ENCODE measurements at regions not wholly inside any gene's neighbourhood (a gene's known extent, or its start where the extent isn't known, plus 50 kb on each side); places are given as distances from the start of the nearest gene placed in this dataset.
A peak's percentile ranks its signal among the peaks of the same experiment; 100 is the strongest.
"Not testable (repeated sequence)": the region's sequence is repeated elsewhere in the genome, so short reads cannot be mapped to it uniquely, and the experiment has no call there.

GRCh38 chr4:146104541-146104940 lies 71.0 kb upstream of the LSM6 start:
- peak overlapping the region in 1 of 5 donors; percentile 50 for H3K27ac ChIP-seq
- H3K36me3 ChIP-seq = no peaks in the 10 kb centered on the region
- WGBS, 5 donors = 71 to 89% (median 80%) methylated on average over 4 of the region's 4 CpGs
- no peak for DNase-seq
- no peaks in the 10 kb centered on the region for H3K9me3 ChIP-seq
- no peaks in the 10 kb centered on the region for H3K4me1 ChIP-seq
- intact Hi-C loops (cut with DNase I; ENCODE audit: low total_unique reads) = no loop called here
- no peak overlapping the region for H3K4me3 ChIP-seq
- no peaks in the 10 kb centered on the region for H3K27me3 ChIP-seq
- TF ChIP-seq CTCF (IDR thresholded peaks at IDR 0.05) = no peak
- TF ChIP-seq POLR2AphosphoS5 (IDR thresholded peaks at IDR 0.05) = no peak
- TF ChIP-seq POLR2A (IDR thresholded peaks at IDR 0.05) = no peak
- no peak for TF ChIP-seq EP300 (IDR thresholded peaks at IDR 0.05)

DNA sequence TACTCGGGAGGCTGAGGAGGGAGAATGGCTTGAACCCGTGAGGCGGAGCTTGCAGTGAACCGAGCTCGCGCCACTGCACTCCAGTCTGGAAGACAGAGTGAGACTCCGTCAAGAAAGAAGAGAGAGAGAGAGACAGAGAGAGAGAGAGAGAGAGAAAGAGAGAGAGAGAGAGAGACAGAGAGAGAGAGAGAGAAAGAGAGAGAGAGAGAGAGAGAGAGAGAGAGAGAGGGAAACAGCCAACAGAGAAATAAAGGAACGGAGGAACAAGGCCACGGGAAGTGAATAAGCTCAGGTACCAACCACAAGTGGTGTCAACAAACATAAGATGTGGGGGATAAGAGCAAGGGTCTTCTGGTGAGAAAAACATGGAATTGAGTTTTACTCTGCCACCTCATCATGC lies 71.5 kb upstream of the LSM6 start:
- H3K4me1 ChIP-seq; H3K27ac ChIP-seq; intact Hi-C loops (cut with DNase I; ENCODE audit: low total_unique reads); H3K36me3 ChIP-seq; H3K4me3 ChIP-seq; H3K9me3 ChIP-seq; DNase-seq; H3K27me3 ChIP-seq: not testable (repeated sequence)
- 91 to 97% (median 94%) methylated on average over 9 of the region's 9 CpGs for WGBS, 5 donors

DNA sequence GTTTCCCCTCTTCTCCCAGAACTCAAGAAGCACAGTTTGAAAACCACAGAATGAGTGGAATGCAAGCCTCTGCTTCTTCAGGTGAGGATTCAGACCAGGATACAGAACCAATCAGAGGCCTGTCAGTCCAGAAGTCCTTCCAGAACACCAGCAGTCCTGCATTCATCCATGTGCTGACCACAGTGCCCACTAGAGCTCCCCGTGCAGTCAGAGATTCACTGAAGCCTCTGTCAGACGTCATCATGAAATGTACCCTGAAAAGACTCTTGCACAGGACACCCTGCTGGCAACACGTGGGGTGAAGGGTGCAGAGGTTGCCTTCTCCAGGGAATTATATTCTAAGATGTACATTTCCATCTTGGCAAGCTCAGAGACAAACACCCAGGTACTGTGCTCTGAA lies 75.9 kb upstream of the LSM6 start:
- Histone ChIP-seq H3K9me3 (no peaks in the 10 kb centered on the region), H3K4me3 (no peak overlapping the region), H3K27me3 (no peaks in the 10 kb centered on the region), H3K4me1 (no peaks in the 10 kb centered on the region), H3K27ac (no peak overlapping the region), H3K36me3 (no peaks in the 10 kb centered on the region)
- intact Hi-C loops (cut with DNase I; ENCODE audit: low total_unique reads) = no loop called here
- TF ChIP-seq POLR2A (IDR thresholded peaks at IDR 0.05) = no peak
- no peak for TF ChIP-seq EP300 (IDR thresholded peaks at IDR 0.05)
- TF ChIP-seq CTCF (IDR thresholded peaks at IDR 0.05) = no peak
- TF ChIP-seq POLR2AphosphoS5 (IDR thresholded peaks at IDR 0.05) = no peak
- WGBS, 5 donors = 49 to 71% (median 62%) methylated on average over 3 of the region's 3 CpGs
- DNase-seq = no peak

GRCh38 chr4:146098978-146099377 lies 76.5 kb upstream of the LSM6 start:
- intact Hi-C loops (cut with DNase I; ENCODE audit: low total_unique reads) = no loop called here
- H3K27ac ChIP-seq = no peak overlapping the region
- WGBS, 5 donors = 73 to 87% (median 83%) methylated on average over 2 of the region's 2 CpGs
- H3K4me3 ChIP-seq = no peak overlapping the region
- DNase-seq = no peak
- TF ChIP-seq EP300 (IDR thresholded peaks at IDR 0.05) (no peak), POLR2AphosphoS5 (IDR thresholded peaks at IDR 0.05) (no peak), CTCF (IDR thresholded peaks at IDR 0.05) (no peak)
- no peaks in the 10 kb centered on the region for H3K4me1 ChIP-seq
- no peaks in the 10 kb centered on the region for H3K9me3 ChIP-seq
- no peaks in the 10 kb centered on the region for H3K27me3 ChIP-seq
- no peaks in the 10 kb centered on the region for H3K36me3 ChIP-seq

DNA sequence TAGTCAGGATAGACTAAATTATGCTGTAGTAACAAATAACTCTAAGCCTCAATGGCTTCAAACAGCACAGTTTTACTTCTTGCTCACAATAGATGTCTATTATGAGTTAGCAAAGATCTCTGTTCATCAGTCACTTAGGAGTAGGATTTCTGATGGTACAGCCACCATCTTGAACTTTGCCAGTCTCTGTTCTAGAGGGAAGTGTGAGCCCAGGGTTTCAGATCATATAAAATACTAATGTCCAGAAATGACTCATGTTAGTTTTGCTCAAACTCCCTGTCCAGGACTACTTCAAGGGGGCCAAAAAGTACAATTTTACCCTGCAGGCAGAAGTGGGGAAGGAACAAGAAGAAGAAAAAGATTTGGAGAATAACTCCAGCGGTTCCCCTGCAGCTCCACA lies 77.1 kb upstream of the LSM6 start:
- intact Hi-C loops (cut with DNase I; ENCODE audit: low total_unique reads) = no loop called here
- 84 to 100% (median 95%) methylated on average over 1 of the region's 1 CpG for WGBS, 5 donors
- H3K4me1 ChIP-seq = no peaks in the 10 kb centered on the region
- TF ChIP-seq EP300 (IDR thresholded peaks at IDR 0.05) (no peak), POLR2A (IDR thresholded peaks at IDR 0.05) (no peak), POLR2AphosphoS5 (IDR thresholded peaks at IDR 0.05) (no peak), CTCF (IDR thresholded peaks at IDR 0.05) (no peak)
- H3K4me3 ChIP-seq = no peak overlapping the region
- no peaks in the 10 kb centered on the region for H3K27me3 ChIP-seq
- no peak overlapping the region for H3K27ac ChIP-seq
- no peaks in the 10 kb centered on the region for H3K9me3 ChIP-seq
- no peak for DNase-seq
- H3K36me3 ChIP-seq = no peaks in the 10 kb centered on the region
